Activated CD4-positive, CD25-positive, alpha-beta regulatory T cell treated with anti-CD3 and anti-CD28 coated beads, Interleukin-2, amount 50 U/mL, for 16 hours (primary cell): ENCODE measurements at regions not wholly inside any gene's neighbourhood (a gene's known extent, or its start where the extent isn't known, plus 50 kb on each side); places are given as distances from the start of the nearest gene placed in this dataset.

Source experiments
- DNase-seq: peaks from one replicate; pipeline ENCODE4 v3.0.0-alpha.2; 2020; ENCODE audit warnings: low read depth, low spot score

DNA sequence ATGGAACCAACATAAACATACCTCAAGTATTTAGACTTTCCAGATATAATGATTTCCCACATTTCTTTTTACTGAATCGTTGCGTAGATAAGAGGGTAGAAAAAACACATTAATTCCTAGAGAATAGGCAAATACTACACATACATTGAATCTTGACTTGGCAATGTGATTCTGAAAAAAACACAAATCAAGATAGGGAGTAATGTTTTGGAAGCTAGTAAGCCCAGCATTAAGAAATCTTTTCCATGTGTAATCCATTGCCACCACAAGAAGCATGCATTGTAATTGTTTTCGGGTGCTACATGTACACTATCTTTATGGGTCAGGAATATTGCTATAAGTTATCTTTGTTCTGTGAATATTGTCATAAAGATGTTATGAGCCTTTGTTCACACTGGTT lies 269.8 kb upstream of the PDGFD start:
- no peak for DNase-seq

DNA sequence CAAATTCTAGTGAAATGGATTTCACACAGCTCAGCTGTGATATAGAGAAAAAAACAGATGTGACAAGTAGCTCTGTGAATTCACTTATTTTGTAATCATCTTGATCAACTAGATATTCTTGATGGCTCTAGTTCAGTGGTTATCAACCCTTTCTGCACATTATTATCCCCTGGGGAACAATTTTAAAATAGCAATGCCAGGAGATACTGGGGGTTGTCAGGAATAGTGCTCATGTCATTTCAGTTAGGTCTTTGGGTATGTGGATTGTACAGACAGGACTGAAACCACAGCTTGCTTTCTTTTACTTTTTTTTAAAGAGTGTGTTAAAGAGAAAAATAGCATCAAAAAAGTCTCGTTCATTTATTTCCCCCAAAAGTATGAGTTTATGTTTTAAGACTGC lies 269.0 kb upstream of the PDGFD start:
- no peak for DNase-seq

DNA sequence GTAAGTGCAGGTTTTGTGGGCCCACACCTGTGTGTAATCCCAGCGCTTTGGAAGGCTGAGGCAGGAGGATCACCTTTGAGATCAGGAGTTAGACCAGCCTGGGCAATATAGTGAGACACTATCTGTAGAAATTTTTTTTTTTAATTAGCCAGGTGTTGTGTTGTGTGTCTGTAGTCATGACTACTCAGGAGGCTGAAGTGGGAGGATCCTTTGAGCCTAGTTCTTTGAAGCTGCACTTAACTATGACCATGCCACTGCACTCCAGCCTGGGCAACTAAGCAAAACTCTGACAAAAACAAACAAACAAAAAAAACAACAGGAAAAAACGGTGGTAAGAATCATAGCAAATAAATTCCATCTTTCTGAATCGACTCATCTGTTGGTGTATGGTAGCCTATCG lies 268.6 kb upstream of the PDGFD start:
- no peak for DNase-seq

DNA sequence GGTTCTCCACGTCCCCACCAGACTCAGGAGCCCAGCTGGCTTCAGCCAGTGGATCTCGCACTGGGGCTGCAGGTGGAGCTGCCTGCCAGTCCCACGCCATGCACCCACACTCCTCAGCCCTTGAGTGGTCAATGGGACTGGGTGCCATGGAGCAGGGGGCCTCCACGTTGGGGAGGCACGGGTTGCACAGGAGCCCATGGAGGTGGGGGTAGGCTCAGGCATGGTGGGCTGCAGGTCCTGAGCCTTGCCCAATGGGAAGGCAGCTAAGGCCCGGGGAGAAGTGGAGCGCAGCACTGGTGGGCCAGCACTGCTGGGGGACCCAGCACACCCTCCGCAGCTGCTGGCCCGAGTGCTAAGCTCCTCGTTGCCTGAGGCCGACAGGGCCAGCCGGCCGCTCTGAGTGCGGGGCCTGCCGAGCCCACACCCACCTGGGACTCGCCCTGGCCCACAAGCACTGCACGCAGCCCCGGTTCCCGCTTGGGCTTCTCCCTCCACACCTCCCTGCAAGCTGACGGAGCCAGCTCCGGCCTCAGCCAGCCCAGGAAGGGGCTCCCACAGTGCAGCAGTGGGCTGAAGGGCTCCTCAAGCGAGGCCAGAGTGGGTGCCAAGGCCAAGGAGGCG lies 258.5 kb upstream of the PDGFD start:
- no peak for DNase-seq

DNA sequence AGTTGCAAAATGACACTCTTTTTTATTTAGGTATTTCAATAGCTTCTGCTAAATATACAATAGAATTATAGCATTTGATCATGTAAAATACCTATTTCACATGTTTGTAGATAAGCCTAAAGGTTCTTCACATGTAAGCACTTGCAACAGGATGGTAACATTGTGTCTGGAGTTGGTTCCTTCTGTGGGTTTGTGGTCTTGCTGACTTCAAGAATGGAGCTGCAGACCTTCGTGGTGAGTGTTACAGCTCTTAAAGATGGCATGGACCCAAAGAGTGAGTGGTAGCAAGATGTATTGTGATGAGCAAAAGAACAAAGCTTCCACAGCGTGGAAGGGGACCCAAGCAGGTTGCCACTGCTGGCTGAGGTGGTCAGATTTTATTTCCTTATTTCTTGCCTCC lies 246.4 kb upstream of the PDGFD start:
- no peak for DNase-seq

DNA sequence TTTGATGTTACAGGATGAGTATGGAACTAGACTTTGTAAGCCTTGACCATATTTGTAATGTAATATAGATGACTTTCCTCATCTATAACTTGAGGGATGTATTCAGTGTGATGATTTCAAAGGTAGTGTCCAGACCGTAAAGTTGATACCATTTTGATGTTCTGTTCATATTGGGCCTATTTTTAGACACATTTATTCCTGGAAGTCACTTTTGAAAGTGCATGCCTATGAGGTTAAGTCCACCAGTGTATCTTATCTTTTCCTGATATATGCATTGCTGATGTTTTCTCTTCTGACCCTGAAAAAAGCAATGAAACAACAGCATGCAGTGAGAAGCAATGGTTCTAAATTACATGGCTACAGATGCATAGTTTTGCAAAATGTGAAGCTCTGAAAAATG lies 244.7 kb upstream of the PDGFD start:
- no peak for DNase-seq

DNA sequence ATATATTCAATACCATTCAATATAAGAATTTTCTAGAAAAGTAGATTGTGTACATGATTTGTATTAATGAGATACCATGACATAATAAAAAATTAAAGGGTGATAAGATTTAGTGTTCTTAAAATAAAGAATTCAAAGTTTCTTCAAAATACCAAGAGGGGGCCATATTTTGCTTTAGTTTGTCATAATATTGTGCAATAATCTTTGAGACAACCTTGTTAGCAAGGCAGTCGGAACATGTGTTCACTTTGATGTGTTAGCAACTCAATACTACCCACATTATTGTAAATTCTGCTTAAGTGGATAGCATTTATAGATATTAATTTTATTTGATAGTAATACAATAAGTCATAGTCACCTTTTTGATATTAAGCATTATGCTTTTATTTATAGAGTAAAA lies 241.3 kb upstream of the PDGFD start:
- DNase-seq: no peak

DNA sequence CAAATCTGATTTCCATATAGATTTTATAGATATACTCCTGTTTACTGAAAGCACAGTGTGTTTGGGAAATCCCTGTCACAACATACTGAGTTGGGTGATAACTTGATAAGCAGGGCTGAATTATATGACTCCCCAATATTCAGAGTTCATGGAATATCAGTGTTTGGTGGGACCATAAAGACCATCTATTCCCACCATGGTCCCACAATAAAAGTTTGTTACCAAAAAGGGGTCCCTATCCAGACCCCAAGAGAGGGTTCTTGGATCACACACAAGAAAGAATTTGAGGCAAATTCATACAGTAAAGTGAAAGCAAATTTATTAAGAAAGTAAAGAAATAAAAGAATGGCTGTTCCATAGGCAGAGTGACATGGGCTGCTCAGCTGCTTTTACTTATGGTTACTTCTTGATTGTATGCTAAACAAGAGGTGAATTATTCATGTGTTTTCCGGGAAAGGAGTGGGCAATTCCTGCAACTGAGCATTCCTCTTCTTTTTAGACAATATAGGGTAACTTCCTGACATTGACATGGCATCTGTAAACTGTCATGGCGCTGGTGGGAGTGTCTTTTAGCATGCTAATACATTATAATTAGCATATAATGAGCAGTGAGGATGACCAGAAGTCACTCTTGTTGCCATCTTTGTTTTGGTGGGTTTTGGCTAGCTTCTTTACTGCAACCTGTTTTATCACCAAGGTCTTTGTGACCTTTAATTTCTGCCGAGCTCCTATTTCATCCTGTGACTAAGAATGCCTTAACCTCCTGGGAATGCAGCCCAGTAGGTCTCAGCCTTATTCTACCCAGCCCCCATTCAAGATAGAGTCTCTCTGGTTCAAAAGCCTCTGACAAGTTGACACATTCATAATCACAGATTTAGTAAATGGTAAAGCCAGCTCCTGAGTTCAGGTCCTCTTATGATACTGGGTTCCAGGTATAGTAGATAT lies 240.6 kb upstream of the PDGFD start:
- no peak for DNase-seq

DNA sequence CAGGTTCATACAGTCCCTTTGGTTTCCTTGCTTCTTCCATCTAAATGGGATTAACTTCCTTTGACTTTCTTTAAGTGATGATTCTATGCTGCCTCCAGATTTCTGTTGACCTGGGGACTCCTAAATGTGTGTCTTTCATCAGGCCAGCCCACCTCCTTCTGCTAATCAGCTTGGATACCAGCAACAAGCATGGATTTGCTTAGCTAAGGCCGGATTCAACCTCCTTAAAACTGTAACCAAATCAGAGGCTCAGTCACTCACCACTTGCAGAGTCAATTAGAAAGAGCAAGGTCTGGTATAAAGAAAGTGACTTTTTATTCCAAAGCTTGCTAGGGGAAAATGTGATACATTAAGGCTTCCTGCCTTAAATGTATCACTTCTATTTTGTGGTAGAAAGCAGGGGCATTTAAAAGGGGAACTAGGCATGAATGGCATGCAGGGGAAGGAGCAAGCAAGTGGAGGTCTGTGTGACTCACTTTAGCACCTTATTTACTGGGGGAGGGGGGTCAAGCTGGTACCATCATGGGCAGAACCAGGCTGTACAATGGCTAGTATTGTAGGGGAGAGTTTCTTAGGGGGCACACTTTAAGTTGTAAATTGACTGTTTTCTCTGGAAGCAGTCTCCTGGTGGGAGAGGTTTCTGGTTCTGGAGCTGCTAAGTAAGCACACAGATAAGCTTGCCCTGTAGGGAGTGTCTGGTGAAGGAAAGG lies 239.0 kb upstream of the PDGFD start:
- no peak for DNase-seq

DNA sequence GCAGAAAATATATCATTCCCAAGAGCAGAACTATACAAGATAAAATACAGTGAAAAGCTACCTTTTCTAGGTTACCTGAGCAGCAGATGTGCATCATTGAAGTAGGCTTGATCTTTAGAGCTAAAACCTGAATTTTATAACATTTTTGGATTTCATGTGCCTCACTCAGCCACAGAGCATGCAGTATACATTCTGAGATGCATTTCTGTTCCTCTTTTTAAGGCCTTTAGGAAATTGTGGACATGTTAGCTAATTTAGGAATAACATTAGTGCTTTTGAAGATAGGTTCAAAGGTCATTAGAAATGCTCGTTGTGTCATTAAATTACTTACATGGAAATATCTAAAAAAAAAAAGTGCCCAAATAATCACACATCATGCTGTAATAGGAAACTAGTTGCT lies 230.6 kb upstream of the PDGFD start:
- DNase-seq: no peak

DNA sequence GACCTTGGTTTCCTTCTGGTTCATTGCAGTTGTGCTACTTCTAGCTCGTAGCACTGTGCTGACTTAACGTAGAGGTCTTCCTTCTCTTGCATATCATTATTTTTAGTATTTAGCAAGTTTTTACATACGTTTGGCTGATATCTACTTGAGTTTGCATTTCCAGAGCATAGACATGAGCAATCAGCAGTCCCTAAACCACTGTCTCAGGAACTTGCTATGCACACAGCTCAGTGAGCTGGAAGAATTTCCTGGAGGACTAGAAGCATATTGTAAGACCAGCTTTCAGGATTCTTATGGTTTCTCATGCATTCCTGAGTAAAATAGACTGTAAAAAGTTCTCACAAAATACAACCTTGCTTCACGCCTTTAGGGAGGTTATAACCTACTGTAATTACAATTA lies 226.7 kb upstream of the PDGFD start:
- DNase-seq: no peak

DNA sequence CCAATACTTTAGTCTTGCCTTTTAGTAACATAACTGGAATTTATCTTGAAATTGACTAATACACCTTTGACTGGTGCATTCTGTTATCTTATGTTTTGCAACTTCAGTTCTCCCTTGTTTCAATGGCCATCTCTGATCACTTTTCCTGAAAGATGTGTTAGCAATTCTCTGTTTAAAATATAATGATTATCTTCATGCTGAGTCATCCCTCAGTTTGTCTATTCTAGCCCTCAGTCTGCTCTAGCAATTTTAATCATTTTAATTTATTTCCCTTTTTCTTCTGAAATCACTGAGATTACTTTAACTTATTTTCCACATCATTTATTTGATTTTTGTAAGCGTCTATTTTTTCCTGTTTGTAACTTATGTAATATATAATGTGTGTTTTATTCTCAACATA lies 221.9 kb upstream of the PDGFD start:
- DNase-seq: no peak

DNA sequence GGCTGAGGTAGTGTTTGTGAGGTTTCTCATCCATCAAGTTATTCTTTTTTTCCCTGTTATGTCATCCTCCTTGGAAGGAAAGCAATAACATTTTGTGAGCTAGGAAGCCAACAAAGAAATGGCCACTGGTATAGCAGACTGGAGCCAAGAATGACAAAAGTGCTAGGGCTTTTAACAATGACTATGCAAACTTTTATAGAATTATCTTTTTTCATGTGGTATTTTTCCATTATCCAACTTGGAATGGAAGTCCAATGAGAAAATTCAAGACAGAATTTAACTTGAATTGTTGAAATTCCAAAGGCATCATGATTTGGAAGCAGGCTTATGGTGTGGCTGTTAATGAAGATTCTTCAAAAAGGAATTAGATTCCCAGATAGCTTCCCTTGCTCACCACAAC lies 216.4 kb upstream of the PDGFD start:
- DNase-seq: no peak

DNA sequence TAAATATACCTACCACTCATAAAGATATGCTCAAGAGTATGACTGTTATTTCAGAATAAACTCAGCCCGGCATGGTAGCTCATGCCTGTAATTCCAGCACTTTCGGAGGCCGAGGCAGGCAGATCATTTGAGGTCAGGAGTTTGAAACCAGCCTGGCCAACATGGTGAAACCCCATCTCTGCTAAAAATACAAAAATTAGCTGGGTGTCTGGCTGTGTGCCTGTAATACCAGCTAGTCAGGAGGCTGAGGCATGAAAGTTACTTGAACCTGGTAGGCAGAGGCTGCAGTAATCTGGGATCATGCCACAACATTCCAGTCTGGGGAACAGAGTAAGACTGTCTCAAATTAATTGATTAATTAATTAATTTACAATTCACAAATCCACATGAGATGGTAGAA lies 208.2 kb upstream of the PDGFD start:
- no peak for DNase-seq

DNA sequence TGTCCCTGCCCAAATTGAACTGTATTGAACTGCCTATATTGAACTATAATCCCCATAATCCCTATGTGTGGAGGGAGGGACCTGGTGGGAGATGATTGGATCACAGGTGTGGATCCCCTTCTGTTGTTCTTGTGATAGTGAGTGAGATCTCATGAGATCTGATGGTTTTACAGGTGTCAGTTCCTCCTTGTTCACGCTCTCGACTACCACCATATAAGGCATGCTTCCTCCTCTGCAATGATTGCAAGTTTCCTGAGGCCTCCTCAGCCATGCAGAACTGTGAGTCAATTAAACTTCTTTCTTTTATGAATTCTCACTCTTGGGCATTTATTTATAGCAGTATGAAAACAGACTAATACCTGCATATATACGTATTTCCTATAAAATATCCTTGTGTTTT lies 206.5 kb upstream of the PDGFD start:
- no peak for DNase-seq

DNA sequence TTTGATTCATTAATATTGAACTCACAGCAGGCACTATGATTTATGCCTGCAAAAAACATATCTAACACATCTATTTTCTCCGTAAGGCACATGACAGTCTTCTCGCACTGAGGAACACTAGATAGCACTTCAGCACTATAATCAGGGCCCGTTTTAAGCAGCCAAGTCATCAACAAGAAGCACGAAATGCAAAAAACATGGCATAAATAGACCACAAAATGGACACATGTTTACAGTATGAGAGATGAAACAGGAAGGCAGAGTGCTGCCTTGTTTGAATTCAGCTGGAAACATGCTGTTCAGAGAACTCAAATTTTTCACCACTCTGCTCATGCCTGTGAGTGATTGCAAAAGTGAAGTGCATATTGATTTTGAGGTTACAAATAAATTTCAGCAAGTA lies 205.8 kb upstream of the PDGFD start:
- no peak for DNase-seq

DNA sequence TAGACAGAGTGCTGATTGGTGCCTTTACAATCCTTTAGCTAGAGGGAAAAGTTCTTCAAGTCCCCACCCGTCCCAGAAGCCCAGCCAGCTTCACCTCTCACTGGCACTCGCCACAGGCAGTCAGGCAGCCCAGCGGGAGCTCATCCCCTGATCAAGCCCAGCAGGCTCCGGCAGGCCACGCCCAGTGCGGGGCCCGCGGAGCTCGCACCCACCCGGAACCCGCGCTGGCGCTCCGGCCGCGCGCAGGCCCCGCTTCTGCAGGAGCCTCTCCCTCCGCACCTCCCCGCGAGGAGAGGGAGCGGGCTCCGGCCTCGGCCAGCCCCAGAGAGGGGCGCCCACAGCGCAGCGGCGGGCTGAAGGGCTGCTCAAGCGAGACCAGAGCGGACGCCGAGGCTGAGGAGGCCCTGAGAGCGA lies 202.4 kb upstream of the PDGFD start:
- DNase-seq: no peak

DNA sequence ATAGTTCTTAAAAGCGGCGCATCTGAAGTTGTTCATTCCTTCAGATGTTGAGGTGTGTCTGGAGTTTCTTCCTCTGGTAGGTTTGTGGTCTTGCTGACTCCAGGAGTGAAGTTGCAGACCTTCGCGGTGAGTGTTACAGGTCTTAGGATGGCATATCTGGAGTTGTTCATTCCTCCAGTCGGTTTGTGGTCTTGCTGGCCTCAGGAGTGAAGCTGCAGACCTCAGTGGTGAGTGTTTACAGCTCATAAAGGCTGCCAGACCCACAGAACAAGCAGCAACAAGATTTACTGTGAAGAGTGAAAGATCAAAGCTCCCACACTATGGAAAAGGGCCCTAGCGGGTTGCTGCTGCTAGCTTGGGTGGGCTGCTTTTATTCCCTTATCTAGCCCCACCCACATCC lies 201.7 kb upstream of the PDGFD start:
- DNase-seq: no peak

DNA sequence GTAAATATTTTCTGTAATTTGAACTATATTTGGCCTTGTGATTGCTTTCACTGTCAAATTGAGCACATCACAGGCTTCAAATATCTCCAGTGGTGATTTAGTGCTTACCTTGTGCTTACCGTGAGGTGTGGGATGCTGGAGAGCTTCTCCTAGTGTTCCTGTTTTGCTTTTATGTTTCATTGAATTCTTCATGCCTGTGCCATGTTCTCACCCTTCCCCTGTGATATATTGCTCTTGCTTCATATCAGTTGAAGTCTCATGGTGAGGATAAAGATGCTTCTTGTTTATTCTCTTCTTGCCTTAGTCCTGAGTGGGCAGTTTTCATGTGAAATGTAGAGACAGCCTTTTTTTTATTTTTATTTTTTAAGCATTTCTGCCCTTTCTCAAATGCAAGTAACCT lies 198.0 kb upstream of the PDGFD start:
- DNase-seq: no peak

DNA sequence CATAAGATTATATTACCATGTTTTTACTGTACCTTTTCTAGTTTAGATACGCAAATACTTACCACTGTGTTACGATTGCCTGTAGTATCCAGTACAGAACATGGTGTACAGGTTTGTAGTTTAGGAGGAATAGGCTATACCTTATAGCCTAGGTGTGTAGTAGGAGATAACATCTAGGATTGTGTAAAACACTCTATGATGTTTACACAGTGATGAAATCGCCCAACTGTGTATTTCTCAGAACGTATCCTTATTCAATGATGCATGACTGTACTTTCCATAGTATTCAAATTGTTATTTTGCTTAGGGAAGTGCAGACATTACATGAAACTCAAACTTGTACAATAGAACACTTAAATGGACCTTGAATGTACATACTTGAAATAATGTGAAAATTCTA lies 188.1 kb upstream of the PDGFD start:
- no peak for DNase-seq

DNA sequence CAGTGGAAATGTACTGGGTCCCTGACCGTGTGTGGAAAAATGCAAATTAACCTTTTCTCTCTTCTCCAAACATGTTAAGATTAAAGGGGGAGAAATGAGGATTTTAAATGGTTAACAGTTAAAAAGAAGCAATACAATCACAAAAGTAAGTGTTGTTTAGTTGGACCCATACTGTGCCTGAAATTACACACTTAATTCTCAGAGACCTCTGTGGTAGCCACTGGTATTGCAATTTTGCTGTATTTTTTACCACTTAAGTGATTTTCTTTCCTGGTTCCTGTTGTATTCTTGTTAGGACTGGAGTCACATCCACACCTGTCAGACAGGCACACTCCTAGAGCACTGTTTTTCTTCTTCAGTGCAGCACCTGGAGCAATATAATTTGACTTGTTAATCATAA lies 179.6 kb upstream of the PDGFD start:
- no peak for DNase-seq

DNA sequence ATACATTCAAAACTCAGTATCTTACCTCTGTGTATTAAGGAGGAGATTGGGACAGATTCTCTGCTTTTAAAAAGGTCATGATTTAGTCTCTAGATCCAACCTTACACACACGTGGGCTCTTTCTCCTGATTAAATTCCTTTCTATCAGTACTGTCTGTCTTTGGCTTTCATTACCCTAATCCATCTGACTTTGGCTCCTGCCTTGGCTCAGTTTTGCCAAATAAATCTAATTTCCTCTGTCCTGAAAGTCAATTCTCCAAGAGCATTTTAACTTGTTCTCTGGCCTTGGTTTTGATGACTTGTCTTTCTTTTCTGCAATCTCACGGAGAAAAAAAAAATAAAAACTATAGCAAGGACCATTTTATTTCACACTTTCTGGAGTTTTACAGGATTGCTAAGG lies 176.6 kb upstream of the PDGFD start:
- DNase-seq: no peak

DNA sequence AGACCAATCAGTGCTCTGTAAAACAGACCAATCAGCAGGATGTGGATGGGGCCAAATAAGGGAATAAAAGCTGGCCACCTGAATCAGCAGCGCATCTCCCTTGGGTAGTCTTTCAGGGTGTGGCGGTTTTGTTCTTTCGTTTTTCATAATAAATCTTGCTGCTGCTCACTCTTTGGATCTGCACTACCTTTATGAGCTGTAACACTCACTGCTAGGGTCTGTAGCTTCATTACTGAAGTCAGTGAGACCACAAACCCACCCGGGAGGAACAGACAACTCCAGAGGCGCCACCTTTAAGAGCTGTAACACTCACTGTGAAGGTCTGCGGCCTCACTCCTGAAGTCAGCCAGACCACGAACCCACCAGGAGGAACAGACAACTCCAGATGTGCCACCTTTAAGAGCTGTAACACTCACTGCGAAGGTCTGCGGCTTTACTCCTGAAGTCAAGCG lies 175.5 kb upstream of the PDGFD start:
- DNase-seq: no peak
